NCI-H2081 (cell line): ENCODE measurements at regions not wholly inside any gene's neighbourhood (a gene's known extent, or its start where the extent isn't known, plus 50 kb on each side); places are given as distances from the start of the nearest gene placed in this dataset.
A peak's percentile ranks its signal among the peaks of the same experiment; 100 is the strongest.
"Not testable (repeated sequence)": the region's sequence is repeated elsewhere in the genome, so short reads cannot be mapped to it uniquely, and the experiment has no call there.

Experiments used
- DNase-seq, 2 experiments: peaks; one replicate each; lab custom pipeline; 2025; lab: John Stamatoyannopoulos, UW

- no peak for DNase-seq
Observed at GRCh38 chr2:129910446-129911362, 68.8 kb upstream of the RAB6C start.

GRCh38 chr2:129911363-129912065, 68.0 kb upstream of the RAB6C start:
- DNase-seq: no peak

- DNase-seq: no peak
Observed at GRCh38 chr2:129912066-129912820, 67.2 kb upstream of the RAB6C start.

- no peak for DNase-seq
Observed at GRCh38 chr2:129912871-129913694, 66.4 kb upstream of the RAB6C start.

GRCh38 chr2:129913695-129914495, 65.6 kb upstream of the RAB6C start:
- no peak for DNase-seq

- DNase-seq: no peak
Observed at GRCh38 chr2:129914538-129915302, 64.7 kb upstream of the RAB6C start.

GRCh38 chr2:129915303-129915840, 64.1 kb upstream of the RAB6C start:
- no peak for DNase-seq

- no peak for DNase-seq
Observed at GRCh38 chr2:129918604-129919003, 60.9 kb upstream of the RAB6C start.

- DNase-seq: peak; percentile 17 to 26
Observed at GRCh38 chr2:129922571-129923264, 56.7 kb upstream of the RAB6C start.

GRCh38 chr2:129923265-129924091, 56.0 kb upstream of the RAB6C start:
- DNase-seq: peak; percentile 53 to 62

- DNase-seq: not testable (repeated sequence)
Observed at GRCh38 chr2:129924115-129924514, 55.4 kb upstream of the RAB6C start.

- peak in 1 of 2 experiments; percentile 3 for DNase-seq
Observed at GRCh38 chr2:129925381-129925780, 54.1 kb upstream of the RAB6C start.

GRCh38 chr2:129927696-129928095, 51.8 kb upstream of the RAB6C start:
- no peak for DNase-seq

GRCh38 chr2:129929321-129930290, 49.9 kb upstream of the RAB6C start:
- DNase-seq: no peak
